ENCODE measurements at regions not wholly inside any gene's neighbourhood (a gene's known extent, or its start where the extent isn't known, plus 50 kb on each side); places are given as distances from the start of the nearest gene placed in this dataset.

- Mint-ChIP-seq H3K27ac (no peak overlapping the region), H3K36me3 (ENCODE audit: low read depth) (no peaks in the 10 kb centered on the region), H3K27me3 (ENCODE audit: low read depth, poor library complexity) (peaks cover 4% of the 10 kb centered on the region), H3K4me1 (no peaks in the 10 kb centered on the region), H3K9me3 (no peaks in the 10 kb centered on the region), H3K4me3 (no peak overlapping the region)
- DNase-seq, result no peak
- TF ChIP-seq CTCF (IDR thresholded peaks at IDR 0.05), result no peak
These were observed 248.2 kb downstream of the ACTL7B start for GRCh38 chr9:108607607-108608006.

GRCh38 chr9:108606401-108606800, 249.4 kb downstream of the ACTL7B start:
- Mint-ChIP-seq H3K4me3 (no peak overlapping the region), H3K4me1 (no peaks in the 10 kb centered on the region), H3K9me3 (no peaks in the 10 kb centered on the region), H3K27ac (no peak overlapping the region), H3K36me3 (ENCODE audit: low read depth) (no peaks in the 10 kb centered on the region), H3K27me3 (ENCODE audit: low read depth, poor library complexity) (peaks cover 7% of the 10 kb centered on the region)
- no peak for DNase-seq
- TF ChIP-seq CTCF (IDR thresholded peaks at IDR 0.05), result no peak

- no peak for DNase-seq
- Mint-ChIP-seq H3K9me3 (no peaks in the 10 kb centered on the region), H3K4me1 (no peaks in the 10 kb centered on the region), H3K36me3 (ENCODE audit: low read depth) (no peaks in the 10 kb centered on the region), H3K27me3 (ENCODE audit: low read depth, poor library complexity) (peaks cover 6% of the 10 kb centered on the region), H3K27ac (no peak overlapping the region), H3K4me3 (no peak overlapping the region)
- TF ChIP-seq CTCF (IDR thresholded peaks at IDR 0.05), result no peak
These were observed 252.6 kb downstream of the ACTL7B start for GRCh38 chr9:108603141-108603540.

GRCh38 chr9:108600896-108601295, 254.9 kb downstream of the ACTL7B start:
- Mint-ChIP-seq H3K27me3 (ENCODE audit: low read depth, poor library complexity) (peaks cover 10% of the 10 kb centered on the region), H3K9me3 (no peaks in the 10 kb centered on the region), H3K36me3 (ENCODE audit: low read depth) (no peaks in the 10 kb centered on the region), H3K4me1 (no peaks in the 10 kb centered on the region), H3K4me3 (no peak overlapping the region), H3K27ac (no peak overlapping the region)
- TF ChIP-seq CTCF (IDR thresholded peaks at IDR 0.05), result no peak
- DNase-seq, result no peak

GRCh38 chr9:108599571-108599970, 256.2 kb downstream of the ACTL7B start:
- Mint-ChIP-seq H3K4me3 (no peak overlapping the region), H3K27ac (no peak overlapping the region), H3K27me3 (ENCODE audit: low read depth, poor library complexity) (peaks cover 10% of the 10 kb centered on the region), H3K36me3 (ENCODE audit: low read depth) (no peaks in the 10 kb centered on the region), H3K9me3 (no peaks in the 10 kb centered on the region), H3K4me1 (no peaks in the 10 kb centered on the region)
- TF ChIP-seq CTCF (IDR thresholded peaks at IDR 0.05), result no peak
- DNase-seq, result no peak

DNA sequence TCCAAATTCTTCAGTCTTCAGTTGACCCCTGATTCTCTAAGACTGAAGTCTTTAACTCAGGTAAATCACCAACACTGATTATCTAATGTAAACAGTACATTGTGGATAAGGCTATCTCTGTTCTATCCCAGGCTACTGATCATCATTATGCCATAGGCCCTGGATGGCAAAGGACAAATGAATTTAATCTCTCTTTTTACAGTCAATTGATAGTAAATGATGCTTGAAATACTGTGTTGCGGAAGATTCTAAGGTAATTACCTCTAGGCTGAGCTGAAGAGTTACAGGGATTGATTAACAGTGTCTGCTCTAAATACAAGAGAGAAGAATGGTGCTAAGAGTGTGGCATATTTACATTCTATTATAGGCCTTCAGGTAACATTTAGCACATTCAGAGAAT, 264.7 kb downstream of the ACTL7B start:
- no peak for DNase-seq
- H3K4me3 Mint-ChIP-seq, result no peak overlapping the region
- no peak overlapping the region for H3K27ac Mint-ChIP-seq
- no peaks in the 10 kb centered on the region for H3K4me1 Mint-ChIP-seq
- no peak for TF ChIP-seq CTCF (IDR thresholded peaks at IDR 0.05)
- H3K9me3 Mint-ChIP-seq, result no peaks in the 10 kb centered on the region
- peaks cover 10% of the 10 kb centered on the region for H3K27me3 Mint-ChIP-seq (ENCODE audit: low read depth, poor library complexity)
- H3K36me3 Mint-ChIP-seq (ENCODE audit: low read depth), result no peaks in the 10 kb centered on the region

Data from nephron progenitor cell (in vitro differentiated cells).